HCT116 (cell line): ENCODE measurements at regions not wholly inside any gene's neighbourhood (a gene's known extent, or its start where the extent isn't known, plus 50 kb on each side); places are given as distances from the start of the nearest gene placed in this dataset.

ENCODE experiments used
- ATAC-seq: fragments of 200-7000 bp; cut with Tn5 transposase; 2 replicates; pipeline ENCODE4 v1.9.1; 2020; ENCODE audit warnings: mild to moderate bottlenecking, moderate library complexity
- BruUV-seq: library from RNA; stranded (reverse); fragments of 400-500 nt; replicated peaks from 2 replicates; lab custom pipeline; 2021; lab: Mats Ljungman, UMichigan
- CTCF ChIA-PET: fragments of 300-600 bp; sonication (Branson Sonifier 250); formaldehyde crosslinking; loops from one replicate; lab custom pipeline; 2021; ENCODE audit warnings: antibody characterized with exemption; lab: Charles Lee
- POLR2A ChIA-PET: fragments of 300-600, 350-600 bp; sonication (Branson Sonifier 250); formaldehyde crosslinking; loops from one replicate; lab custom pipeline; 2021; ENCODE audit warnings: antibody characterized with exemption; lab: Charles Lee
- RAD21 ChIA-PET, 2 experiments: fragments of 300-600 bp; sonication (Branson Sonifier 250); formaldehyde crosslinking; loops; one replicate each; lab custom pipeline; 2023; ENCODE audit warnings: low total read pairs in 2 of 2; ENCODE audit not compliant: uncharacterized antibody in 2 of 2, unreplicated experiment in 2 of 2, low non-redundant PET in 1 of 2; lab: Charles Lee
- DNase-seq: peaks from one replicate; pipeline ENCODE4 v3.0.0-alpha.2; 2010; ENCODE audit warnings: low read depth, low spot score
- H2AFZ ChIP-seq: fragments of 200-600 bp; shearing (Covaris generic), sonication (generic); 2 replicates; pipeline ENCODE4 v1.6.1; 2017; ENCODE audit warnings: low read depth, mixed run types, mixed read lengths, antibody characterized with exemption, low read length; ENCODE audit not compliant: poor library complexity, severe bottlenecking
- H3K27ac ChIP-seq: 2 replicates; pipeline ENCODE4 v1.5.1; 2012; ENCODE audit warnings: low read depth, low read length
- H3K27me3 ChIP-seq: fragments of 200-600 bp; sonication (generic); 2 replicates; pipeline ENCODE4 v1.6.1; 2016; ENCODE audit warnings: mixed run types, low read length, mixed read lengths; ENCODE audit not compliant: insufficient read depth
- H3K36me3 ChIP-seq, 2 experiments: fragments of 200-500 bp in 1 of 2; fragments of 200-600 bp in 1 of 2; sonication (Bioruptor generic) in 1 of 2; sonication (generic) in 1 of 2; 2 replicates each; pipeline versions ENCODE4 v1.5.1 to v1.6.1; 2014 to 2016; ENCODE audit warnings: low read length in 2 of 2, inconsistent platforms in 1 of 2, mixed read lengths in 1 of 2, mixed run types in 1 of 2; ENCODE audit not compliant: insufficient read depth in 2 of 2, control insufficient read depth in 1 of 2
- H3K4me1 ChIP-seq, 2 experiments: fragments of 200-600 bp in 1 of 2; sonication (generic) in 1 of 2; 2 replicates each; pipeline versions ENCODE4 v1.5.1 to v1.6.1; 2012 to 2017; ENCODE audit warnings: low read length in 2 of 2, inconsistent platforms in 1 of 2, mild to moderate bottlenecking in 1 of 2, mixed read lengths in 1 of 2, mixed run types in 1 of 2, moderate library complexity in 1 of 2; ENCODE audit not compliant: insufficient read depth in 2 of 2, control insufficient read depth in 1 of 2
- H3K4me2 ChIP-seq: fragments of 200-600 bp; sonication (generic); 2 replicates; pipeline ENCODE4 v1.6.1; 2017; ENCODE audit warnings: mixed run types, low read length, mixed read lengths
- H3K4me3 ChIP-seq, 2 experiments: fragments of 200-600 bp in 1 of 2; sonication (generic) in 1 of 2; replicated peaks in 1 of 2; 2 replicates each; pipeline ENCODE4 v1.5.1; 2011 to 2016; ENCODE audit warnings: low read length in 2 of 2, control low read depth in 1 of 2, low read depth in 1 of 2, mild to moderate bottlenecking in 1 of 2, mixed read lengths in 1 of 2, mixed run types in 1 of 2
- H3K79me2 ChIP-seq: fragments of 200-600 bp; sonication (generic); 2 replicates; pipeline ENCODE4 v1.6.1; 2017; ENCODE audit warnings: mild to moderate bottlenecking, mixed run types, low read length, moderate library complexity, mixed read lengths; ENCODE audit not compliant: insufficient read depth
- H3K9ac ChIP-seq: fragments of 200-600 bp; sonication (generic); 2 replicates; pipeline ENCODE4 v1.6.1; 2016; ENCODE audit warnings: low read length, mixed read lengths
- H3K9me2 ChIP-seq: fragments of 200-600 bp; sonication (generic), shearing (Covaris generic); 2 replicates; pipeline ENCODE4 v1.6.1; 2017; ENCODE audit warnings: mixed run types, mild to moderate bottlenecking, moderate library complexity; ENCODE audit not compliant: insufficient read depth
- H3K9me3 ChIP-seq, 2 experiments: fragments of 200-500 bp in 1 of 2; fragments of 200-600 bp in 1 of 2; sonication (Bioruptor generic) in 1 of 2; sonication (generic) in 1 of 2; 2 replicates each; pipeline ENCODE4 v1.6.1; 2014 to 2017; ENCODE audit warnings: low read length in 2 of 2, mixed read lengths in 2 of 2, inconsistent platforms in 1 of 2, low read depth in 1 of 2, mild to moderate bottlenecking in 1 of 2, mixed run types in 1 of 2, moderate library complexity in 1 of 2; ENCODE audit not compliant: control insufficient read depth in 1 of 2, insufficient read depth in 1 of 2
- H4K20me1 ChIP-seq: fragments of 200-600 bp; sonication (generic), shearing (Covaris generic); 2 replicates; pipeline ENCODE4 v1.6.1; 2017; ENCODE audit warnings: mixed run types, mild to moderate bottlenecking, moderate library complexity; ENCODE audit not compliant: insufficient read depth
- ATF3 ChIP-seq: IDR thresholded peaks from 2 replicates; pipeline ENCODE4 v1.6.1; 2012
- CBX3 ChIP-seq: IDR thresholded peaks from 2 replicates; pipeline ENCODE4 v1.6.1; 2012; ENCODE audit warnings: low read depth
- CEBPB ChIP-seq: IDR thresholded peaks from 2 replicates; pipeline ENCODE4 v1.6.1; 2012; ENCODE audit warnings: low read depth
- ELF1 ChIP-seq: IDR thresholded peaks from 2 replicates; pipeline ENCODE4 v1.6.1; 2012; ENCODE audit warnings: low read depth, borderline replicate concordance
- EZH2 ChIP-seq: fragments of 200-600 bp; sonication (generic); IDR thresholded peaks from 2 replicates; pipeline ENCODE4 v1.6.1; 2017; ENCODE audit warnings: antibody characterized with exemption, mixed run types
- EZH2phosphoT487 ChIP-seq: fragments of 200-600 bp; IDR thresholded peaks from 2 replicates; pipeline ENCODE4 v1.6.1; 2018; ENCODE audit warnings: antibody characterized with exemption, borderline replicate concordance
- FOSL1 ChIP-seq: IDR thresholded peaks from 2 replicates; pipeline ENCODE4 v1.6.1; 2012; ENCODE audit warnings: low read depth
- JUND ChIP-seq: IDR thresholded peaks from 2 replicates; pipeline ENCODE4 v1.6.1; 2012
- MAX ChIP-seq: IDR thresholded peaks from 2 replicates; pipeline ENCODE4 v1.6.1; 2012
- POLR2A ChIP-seq: IDR thresholded peaks from 2 replicates; pipeline ENCODE4 v1.7.0; 2011; ENCODE audit warnings: borderline replicate concordance; ENCODE audit not compliant: insufficient read depth, insufficient read length; ENCODE audit errors: extremely low read depth
- RAD21 ChIP-seq: IDR thresholded peaks from 2 replicates; pipeline ENCODE4 v1.6.1; 2012; ENCODE audit warnings: low read depth, mild to moderate bottlenecking
- REST ChIP-seq: IDR thresholded peaks from 2 replicates; pipeline ENCODE4 v1.6.1; 2012; ENCODE audit warnings: low read depth
- SP1 ChIP-seq: IDR thresholded peaks from 2 replicates; pipeline ENCODE4 v1.6.1; 2012; ENCODE audit warnings: low read depth
- TCF7L2 ChIP-seq: IDR thresholded peaks from 2 replicates; pipeline ENCODE4 v1.7.0; 2011; ENCODE audit warnings: borderline replicate concordance, inconsistent platforms; ENCODE audit not compliant: insufficient read depth, insufficient read length; ENCODE audit errors: extremely low read depth
- ZBTB33 ChIP-seq: IDR thresholded peaks from 2 replicates; pipeline ENCODE4 v1.6.1; 2011; ENCODE audit warnings: mild to moderate bottlenecking, low read length, moderate library complexity; ENCODE audit not compliant: insufficient replicate concordance; ENCODE audit errors: extremely low read depth
- ZFX ChIP-seq: fragments of 450-650 bp; IDR thresholded peaks from 2 replicates; pipeline ENCODE4 v1.6.1; 2017
- ZNF274 ChIP-seq: fragments of 200-500 bp; sonication (Bioruptor generic); IDR thresholded peaks from 2 replicates; pipeline ENCODE4 v1.6.1; 2014; ENCODE audit warnings: mild to moderate bottlenecking, low read depth, low read length, inconsistent platforms
- intact Hi-C: fragments of 100-400 bp; cut with micrococcal nuclease; formaldehyde crosslinking; loops from 2 replicates; pipeline ENCODE4 v1.10.0; 2022

GRCh38 chr2:120524174-120524573 is 178.2 kb downstream of the INHBB start:
- Histone ChIP-seq H3K79me2 (no peaks in the 10 kb centered on the region), H4K20me1 (no peaks in the 10 kb centered on the region), H3K9ac (no peak overlapping the region), H3K4me3 (no peak overlapping the region), H3K36me3 (no peaks in the 10 kb centered on the region), H2AFZ (no peak overlapping the region), H3K27me3 (no peaks in the 10 kb centered on the region), H3K4me1 (peaks cover 4 to 12% of the 10 kb centered on the region in 2 experiments; a peak in 3 of 4 replicates), H3K27ac (no peak overlapping the region), H3K9me2 (no peaks in the 10 kb centered on the region), H3K4me2 (no peak overlapping the region), H3K9me3 (no peaks in the 10 kb centered on the region)
- POLR2A ChIA-PET: no interaction called here
- intact Hi-C loops: loop anchor here (10.0 kb wide), 1 partner anchor 179 kb away; the partner anchor contains the start of gene INHBB
- BruUV-seq: no TSS peak
- ATAC-seq (no peak), DNase-seq (no peak)
- CTCF ChIA-PET: no interaction called here
- TF ChIP-seq EZH2phosphoT487 (no peak), TCF7L2 (no peak), ELF1 (no peak), CEBPB (no peak), SP1 (no peak), ATF3 (no peak), ZFX (no peak), ZBTB33 (no peak), CBX3 (no peak), MAX (no peak), RAD21 (no peak), FOSL1 (no peak), REST (no peak), JUND (no peak), POLR2A (no peak), EZH2 (no peak), ZNF274 (no peak)
- RAD21 ChIA-PET: no interaction called here
